GM18507 (cell line): ENCODE measurements at regions not wholly inside any gene's neighbourhood (a gene's known extent, or its start where the extent isn't known, plus 50 kb on each side); places are given as distances from the start of the nearest gene placed in this dataset.

Experiments used
- DNase-seq: peaks from one replicate; pipeline ENCODE4 v3.0.0; 2011; ENCODE audit warnings: low read depth; ENCODE audit not compliant: insufficient read length; ENCODE audit errors: extremely low spot score
- FAIRE-seq: peaks from 2 replicates; lab custom pipeline; 2011; peaks lifted over from hg19 to GRCh38; lab: Jason Lieb, UNC

DNA sequence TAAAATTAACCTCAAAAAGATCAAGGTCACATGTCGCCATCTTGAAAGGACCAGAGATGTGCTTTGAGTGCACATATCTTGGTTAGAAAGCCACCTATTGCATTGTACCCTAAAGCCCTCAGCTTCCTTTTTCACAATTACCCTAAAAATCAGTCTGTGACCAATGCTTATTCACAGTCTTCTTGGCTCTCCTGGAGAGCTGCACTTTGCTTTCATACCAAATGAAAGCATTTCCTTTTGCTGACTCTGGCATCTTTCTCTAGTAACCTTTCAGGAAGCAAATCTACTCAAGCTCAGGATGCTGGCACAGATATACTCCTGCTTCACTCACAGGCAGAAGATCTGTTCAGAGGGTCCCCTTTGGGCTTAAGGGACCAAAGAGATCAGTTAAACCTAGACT lies 160.7 kb upstream of the PUM3 start:
- no peak for FAIRE-seq
- DNase-seq: no peak

DNA sequence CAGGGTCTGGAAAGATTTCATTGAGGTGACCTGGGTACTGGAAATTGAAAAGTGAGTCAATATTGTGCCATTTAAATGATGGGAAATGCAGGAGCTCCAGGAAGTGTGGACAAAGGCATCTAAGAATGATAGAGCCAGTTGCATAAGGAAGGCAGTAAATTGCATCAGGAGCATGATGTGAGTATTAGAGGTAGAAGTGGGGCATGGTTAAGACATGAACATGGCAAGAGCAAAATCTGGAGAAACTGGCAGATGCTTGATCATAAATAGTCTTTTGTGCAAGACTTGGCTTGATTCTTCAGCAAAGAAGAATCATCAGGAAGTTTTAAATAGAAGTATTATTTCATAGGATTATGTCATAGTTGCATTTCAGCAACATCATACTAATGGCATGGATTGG lies 157.4 kb upstream of the PUM3 start:
- DNase-seq (no peak), FAIRE-seq (no peak)

DNA sequence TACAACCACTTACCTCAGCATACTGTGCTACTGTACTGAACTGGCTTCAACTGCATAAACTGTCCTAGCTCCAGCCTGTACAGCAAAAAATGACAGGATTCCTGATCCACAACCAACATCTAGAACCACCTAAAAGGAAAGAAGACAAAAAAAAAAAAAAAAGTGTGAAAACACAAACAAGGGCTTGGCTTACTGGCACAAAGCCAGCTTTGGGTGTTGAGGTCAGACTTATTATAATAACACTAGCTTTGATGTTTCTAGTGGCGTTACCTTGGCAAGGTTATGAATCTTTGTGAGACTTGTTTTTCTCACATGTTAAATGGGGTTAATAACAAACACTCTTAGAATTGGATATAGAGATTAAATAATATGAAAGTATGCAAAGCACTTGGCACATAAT lies 148.5 kb upstream of the PUM3 start:
- DNase-seq: no peak
- no peak for FAIRE-seq

DNA sequence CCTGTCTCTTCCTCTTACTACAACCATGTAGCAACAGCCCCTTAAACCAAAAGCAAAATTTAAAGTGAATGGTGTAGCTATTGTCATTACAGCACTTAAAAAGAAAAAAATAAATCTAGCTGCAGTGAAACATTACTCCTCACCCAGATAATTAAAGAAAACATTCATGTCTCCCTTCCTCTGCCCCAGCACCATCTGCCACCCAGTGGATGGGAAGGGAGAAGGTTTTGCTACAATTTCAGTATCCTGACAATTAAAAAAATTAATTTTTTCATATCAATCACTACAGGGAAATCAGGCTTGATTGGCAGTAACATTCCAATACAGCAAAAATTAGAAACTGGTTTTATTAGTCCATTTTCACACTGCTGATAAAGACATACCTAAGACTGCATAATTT lies 147.4 kb upstream of the PUM3 start:
- FAIRE-seq (no peak), DNase-seq (no peak)

DNA sequence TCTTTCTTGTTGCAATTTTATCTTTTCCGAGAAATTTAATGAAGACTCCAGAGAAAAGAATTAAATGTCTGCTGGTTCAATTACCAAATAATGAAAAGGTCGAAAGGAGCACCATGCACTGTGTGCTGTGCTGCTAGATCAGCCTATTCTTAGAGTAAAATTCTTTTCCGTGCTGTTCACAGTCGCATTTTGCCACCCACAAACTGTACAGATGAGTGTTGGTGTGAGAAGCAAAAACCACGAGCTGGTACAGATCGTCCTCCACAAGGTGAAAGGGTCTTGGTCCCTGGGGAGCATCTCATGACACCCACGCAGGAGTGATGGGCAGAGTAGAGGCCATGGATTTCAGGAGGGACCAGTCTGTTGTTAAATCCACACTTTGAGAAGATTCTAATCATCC lies 143.8 kb upstream of the PUM3 start:
- no peak for DNase-seq
- no peak for FAIRE-seq

DNA sequence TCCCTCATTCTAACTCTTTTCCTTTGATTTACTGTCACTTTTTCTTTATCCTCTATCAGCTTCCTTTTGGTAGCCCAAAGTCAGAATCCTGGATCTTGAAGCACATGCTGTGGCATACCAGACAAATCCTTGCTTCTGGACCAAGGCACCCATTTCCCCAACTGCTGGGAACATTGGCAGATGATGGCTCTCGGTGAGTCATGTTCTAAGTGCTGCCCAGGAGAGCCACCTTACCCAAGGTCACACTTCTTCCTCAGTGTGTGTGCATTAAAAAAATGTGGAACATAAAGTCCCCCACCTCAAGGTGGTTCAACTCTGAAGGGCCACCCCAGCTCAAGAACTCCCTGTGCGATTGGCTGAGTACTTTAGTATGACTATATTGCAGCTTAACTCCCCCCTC lies 141.4 kb upstream of the PUM3 start:
- DNase-seq: no peak
- FAIRE-seq: no peak

DNA sequence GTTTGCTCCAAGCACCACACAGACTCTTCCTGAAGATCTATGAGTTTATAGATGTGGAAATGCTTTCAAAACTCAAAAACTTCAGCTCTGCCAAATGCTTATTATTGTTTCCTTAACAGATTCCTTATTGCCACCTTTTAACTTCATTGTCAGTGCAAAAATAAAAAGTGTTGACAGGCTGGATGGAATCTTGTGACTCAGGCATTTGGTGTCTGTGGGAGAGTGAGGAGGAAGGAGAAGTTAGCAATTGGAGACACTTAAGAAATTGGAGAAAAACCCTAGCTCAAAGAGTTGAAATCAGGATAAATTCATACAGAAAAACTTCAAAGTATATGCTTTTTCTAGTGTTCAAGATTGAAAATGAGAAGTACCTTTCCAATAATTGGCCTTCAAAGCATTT lies 140.6 kb upstream of the PUM3 start:
- DNase-seq (no peak), FAIRE-seq (no peak)

DNA sequence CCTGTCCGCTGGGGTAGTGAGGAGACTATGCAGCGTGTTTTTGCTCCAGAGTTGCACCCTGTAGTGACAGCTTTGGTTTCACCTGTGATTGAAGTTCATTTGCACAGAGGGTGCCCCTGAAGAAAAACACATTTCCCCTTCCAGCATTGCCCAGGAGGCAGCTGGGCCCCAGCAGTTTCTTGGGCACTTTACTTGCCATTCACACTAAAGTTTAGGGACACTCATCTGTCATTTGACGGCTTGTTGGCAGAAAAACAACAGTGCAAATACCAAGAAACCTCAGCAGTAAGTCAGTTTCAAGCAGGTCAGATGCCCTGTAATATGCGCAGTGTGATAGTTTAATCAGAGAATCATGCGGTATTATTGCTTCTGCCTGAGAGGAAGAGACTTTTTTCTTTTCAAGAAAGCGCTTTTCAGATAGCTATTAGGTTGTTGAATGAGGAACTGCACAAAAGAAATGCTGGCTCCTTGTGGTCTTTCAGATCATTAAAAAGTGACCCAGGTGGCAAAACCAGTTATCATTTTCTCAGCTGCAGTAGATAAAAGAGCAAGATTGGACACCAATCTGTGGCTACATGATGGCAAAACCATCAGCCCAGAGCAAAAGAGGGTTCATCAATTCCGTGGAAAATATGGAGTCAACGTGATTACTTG lies 136.2 kb upstream of the PUM3 start:
- FAIRE-seq: no peak
- no peak for DNase-seq

DNA sequence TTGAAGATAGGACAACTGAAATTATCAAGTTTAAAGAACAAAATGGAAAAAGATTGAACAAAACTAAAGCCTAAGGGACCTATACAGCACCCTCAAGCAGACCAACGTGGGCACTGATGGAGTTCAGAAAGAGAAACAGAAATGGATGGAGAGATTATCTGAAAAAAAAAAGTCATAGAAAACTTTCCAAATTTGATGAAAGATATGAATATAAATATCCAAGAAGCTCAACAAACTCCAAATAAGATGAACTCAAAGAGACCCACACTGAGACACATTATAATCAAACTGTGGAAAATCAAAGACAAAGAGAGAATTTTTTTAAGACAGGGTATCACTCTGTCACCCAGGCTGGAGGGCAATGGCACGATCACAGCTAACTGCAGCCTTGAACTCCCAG lies 128.6 kb upstream of the PUM3 start:
- DNase-seq (no peak), FAIRE-seq (no peak)

DNA sequence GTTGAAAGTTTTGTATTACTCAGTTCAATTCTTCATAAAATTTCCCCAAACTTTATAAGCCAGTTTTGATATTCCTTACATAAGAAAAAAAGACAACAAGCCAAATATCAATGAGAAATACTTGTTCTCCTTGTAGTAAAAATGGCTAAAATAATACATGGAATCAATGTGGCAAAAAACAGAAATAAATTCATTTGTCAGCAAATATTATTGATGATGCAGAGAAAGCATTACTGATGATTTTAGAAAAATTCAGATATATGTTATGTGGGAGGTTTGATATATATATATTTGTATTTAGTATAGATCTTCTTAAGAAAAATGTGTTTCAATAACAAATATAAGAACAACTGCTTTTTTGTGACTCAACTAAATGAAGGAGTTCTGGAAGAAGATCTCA lies 127.0 kb upstream of the PUM3 start:
- DNase-seq (no peak), FAIRE-seq (no peak)

DNA sequence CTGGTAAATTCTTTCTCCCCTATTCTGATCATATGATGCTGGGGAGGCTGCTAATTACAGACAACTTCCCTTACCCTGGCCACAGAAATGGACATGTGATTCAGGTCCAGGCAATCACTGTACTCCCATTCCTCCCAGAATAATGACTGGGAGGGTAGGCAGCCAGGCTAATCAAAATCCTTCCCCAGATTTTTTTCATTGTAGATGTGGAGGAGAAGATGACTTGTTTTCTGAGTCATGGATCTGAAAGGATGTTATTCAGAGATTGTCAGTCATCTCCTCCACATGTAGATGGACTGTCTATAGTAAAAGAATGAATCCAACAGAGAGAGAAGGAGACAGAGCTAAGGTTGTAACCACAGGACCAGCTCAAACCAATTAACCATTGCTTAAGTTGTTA lies 123.9 kb upstream of the PUM3 start:
- DNase-seq (no peak), FAIRE-seq (no peak)

DNA sequence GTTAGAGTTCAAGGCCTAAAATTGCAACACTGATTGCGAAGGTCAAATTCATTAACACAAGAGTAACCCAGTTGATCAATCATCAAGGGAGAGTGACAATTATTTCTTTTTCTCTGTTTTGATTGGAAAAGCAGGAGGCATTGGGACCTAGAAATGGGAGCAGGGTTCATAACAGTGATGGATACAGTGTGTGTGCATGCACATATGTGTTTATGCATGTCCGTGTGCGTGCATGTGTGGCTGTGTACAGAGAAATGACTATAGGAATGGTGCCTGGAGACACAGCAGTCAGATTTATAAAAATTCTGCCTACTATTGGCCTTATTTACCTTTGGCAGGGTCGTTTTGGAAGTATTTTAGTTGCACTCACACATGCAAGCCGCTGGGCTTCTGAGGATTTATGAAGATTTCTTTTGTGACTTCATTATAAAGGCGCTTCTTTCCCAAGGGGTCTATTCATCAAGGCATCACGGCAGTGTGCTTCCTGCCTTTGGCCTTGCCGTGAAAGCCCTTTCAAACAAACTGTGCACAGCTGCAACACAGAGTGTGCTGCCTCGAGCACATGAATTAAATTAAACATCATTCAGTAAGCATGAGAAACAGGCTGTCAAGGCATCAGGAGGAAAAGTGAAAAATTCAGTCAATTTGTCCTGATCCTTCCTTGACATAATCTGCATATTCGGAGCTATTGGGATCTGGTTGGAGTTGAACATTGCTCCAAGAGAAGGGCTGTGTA lies 122.8 kb upstream of the PUM3 start:
- no peak for DNase-seq
- FAIRE-seq: no peak

DNA sequence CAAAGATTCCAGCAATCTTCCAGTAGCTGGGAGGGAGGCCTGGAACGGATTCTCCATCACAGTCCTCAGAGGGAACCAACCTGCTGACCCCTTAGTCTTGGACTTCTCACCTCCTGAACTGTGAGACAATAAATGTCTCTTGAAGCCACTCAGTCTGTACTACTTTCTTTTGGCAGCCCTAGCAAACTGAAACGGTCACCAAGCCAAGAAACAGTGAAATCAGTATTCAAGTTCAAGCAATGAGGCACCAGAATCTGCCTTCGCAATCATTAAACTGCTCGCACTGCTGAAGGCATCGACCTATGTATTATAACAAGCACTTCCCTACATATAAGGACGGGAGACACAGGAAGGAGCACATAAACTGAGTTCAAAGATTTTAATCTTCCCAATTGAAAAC lies 120.6 kb upstream of the PUM3 start:
- FAIRE-seq: no peak
- no peak for DNase-seq

DNA sequence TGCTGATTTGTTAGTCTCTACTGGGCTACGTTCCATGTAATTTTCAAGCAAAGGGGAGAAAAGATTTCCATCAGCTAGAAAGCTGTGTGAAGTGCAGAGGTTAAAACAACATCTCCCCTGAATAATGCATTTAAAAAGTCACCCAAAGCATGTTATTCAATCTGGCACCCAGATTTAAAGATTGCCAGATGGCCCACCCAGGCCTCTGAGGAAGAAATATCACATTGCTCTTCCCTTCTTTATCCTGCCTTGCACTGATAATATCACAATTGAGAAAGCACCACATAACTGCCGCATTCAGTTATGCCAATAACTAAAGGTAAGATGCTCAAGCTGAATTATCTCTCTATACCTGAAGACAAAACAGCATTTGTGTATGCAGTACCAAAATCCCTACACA lies 119.4 kb upstream of the PUM3 start:
- DNase-seq (no peak), FAIRE-seq (no peak)

DNA sequence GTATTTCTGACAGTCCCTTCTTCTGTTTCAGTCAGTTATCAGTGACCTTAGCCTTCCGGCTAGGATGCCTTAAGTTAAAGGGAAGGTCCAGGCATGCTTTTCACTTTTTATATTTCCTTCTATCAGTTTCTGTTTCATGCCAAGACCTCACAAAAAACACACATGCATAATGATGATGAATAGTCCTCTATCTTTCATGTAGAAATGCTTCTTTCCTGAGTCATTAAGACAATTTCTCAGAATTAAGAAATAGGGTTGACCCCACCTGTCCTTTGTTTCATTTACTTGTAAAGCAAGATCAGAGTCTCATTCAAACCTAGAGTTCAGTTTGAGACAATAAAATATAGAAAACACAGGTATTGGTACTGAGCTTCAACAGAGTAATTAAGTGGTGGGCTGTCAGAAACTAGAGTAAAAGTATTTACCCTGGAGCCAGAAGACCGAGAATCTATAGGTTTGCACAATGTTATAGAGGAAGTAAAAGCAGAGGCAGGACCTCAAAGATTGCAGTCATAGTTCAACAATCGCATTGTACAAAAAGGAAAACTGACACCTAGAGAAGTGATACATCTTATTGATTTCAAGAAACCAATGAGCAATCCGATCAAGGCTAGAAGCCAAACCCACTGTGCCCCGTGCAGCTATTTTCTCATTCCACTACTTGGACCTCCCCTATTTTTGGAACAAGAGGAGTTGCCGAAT lies 118.7 kb upstream of the PUM3 start:
- FAIRE-seq (no peak), DNase-seq (no peak)

DNA sequence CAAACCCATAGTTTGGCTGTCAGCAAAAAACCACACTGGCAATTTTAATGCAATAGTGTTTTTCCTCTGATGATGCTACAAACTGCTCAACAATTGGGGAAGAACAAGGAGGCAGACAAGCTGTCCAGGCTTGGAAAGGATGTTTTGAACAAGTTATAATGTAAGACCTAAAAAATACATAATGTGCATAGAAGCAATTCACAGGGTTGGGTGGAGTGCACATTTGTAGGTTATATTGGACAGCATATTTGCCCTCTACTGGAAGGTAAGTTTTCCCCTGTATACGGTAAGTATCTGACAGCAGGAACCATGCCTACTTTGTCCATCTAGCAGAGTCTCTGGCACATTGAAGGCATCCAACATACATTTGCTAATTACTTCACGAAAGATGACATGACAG lies 114.3 kb upstream of the PUM3 start:
- DNase-seq: no peak
- FAIRE-seq: no peak

DNA sequence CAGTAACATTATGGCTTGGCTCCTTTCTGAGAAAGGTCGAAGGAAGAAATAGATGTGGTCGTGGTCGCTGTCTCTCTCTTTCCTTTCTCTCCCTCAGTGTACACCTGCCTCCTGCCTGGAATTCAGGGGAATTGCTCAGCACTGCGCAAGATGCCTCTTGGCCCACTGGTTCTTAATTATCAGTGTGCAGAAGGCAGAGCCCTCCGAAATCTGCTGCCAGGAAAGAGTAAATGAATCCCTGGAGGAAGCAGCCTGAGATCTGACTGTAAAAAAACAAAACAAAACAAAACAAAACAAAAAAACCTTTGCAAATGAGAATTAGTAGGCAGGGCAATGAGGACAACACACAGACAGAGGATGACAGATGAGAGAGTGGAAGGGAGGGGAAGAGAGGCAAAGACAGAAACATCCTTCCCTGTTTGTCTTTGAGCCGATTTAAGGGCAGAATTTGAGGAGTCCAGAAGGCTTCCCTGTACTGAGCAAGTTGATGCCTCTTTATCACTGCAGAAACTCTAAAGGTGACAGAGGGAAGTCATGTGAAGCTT lies 113.8 kb upstream of the PUM3 start:
- FAIRE-seq (no peak), DNase-seq (no peak)

DNA sequence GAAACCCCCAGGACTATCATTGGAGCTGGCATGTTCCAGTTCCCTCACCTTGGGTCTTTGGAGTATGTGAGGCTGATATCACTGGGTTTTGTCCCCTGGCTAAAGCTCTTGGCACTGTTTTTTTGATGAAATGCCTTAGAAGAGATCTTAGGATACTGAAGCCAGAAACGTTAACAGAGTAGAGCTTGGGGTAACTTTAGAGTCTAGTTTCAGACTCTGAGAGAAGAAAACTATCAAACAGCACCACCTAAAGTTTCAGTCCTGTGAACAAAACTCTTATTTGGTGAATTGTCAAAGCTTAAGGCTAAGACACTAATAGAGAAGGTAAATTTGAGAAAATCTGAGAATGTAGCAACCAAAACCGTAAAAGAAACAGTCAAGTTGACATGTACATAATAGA lies 111.7 kb upstream of the PUM3 start:
- FAIRE-seq: no peak
- no peak for DNase-seq

DNA sequence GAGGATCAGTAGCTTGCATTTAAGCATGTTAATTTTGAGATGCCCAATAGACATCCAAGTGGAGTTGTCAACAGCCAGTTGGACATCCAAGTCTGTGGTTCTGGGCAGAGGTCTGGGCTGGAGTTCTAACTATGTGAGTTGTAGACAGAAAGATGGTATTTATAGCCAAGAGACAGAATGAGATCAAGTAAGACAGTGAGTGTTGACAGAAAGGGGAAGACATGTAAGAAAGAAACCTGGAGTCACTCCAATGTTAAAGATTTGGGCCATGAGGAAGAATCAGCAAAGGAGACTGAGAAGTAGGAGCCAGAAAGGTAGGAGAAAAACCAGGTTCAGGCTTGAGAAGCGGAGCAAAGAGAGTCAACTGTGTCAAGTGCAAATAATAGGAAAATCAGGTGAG lies 95.5 kb upstream of the PUM3 start:
- FAIRE-seq: no peak
- DNase-seq: no peak

DNA sequence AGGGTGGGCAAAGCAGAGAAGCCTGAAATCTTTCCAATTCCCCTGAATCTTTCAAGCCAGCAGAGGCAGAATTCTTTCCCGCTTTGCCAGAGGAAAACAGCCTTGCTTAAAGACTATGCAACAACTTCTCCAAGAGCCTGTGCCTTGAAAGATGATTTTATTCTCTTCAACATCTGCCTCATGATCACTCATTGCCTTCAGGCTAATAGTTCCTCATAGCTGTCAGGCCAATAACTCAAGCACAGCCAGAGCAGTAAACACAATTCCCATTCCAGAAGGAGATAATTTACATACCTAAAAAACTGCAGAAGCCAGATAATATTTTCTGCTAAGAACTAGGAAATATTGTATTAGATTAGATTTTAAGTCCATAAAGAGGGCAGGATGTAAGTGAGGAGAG lies 92.3 kb upstream of the PUM3 start:
- FAIRE-seq: no peak
- no peak for DNase-seq

DNA sequence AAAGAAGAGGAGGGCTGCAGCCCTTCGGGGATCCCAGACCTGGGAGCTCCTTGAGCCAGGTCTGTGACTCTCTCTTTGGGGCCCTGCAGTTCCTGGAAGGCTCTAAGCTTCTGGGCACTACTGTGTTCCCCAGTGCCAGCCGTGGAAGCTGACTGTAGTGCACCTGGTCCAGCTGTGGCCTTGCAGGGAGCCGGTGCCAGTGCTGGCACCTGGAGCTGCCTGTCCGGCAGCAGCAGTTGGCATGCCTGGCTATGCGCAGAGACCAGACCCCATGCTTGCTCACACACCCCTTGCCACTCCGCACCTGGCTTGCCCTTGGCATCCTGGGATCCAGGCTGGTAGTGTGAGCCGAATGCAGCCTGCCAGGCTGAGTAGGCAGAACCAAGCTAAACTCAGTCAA lies 91.0 kb upstream of the PUM3 start:
- FAIRE-seq (no peak), DNase-seq (no peak)
